GM19035 (cell line): ENCODE measurements at regions not wholly inside any gene's neighbourhood (a gene's known extent, or its start where the extent isn't known, plus 50 kb on each side); places are given as distances from the start of the nearest gene placed in this dataset.

Experiments
- ATAC-seq: cut with Tn5 transposase; IDR thresholded peaks from one replicate; pipeline ENCODE4 v1.9.1; 2021; ENCODE audit not compliant: unreplicated experiment

- no peak for ATAC-seq
Measured at GRCh38 chr2:219766658-219767057, 139.2 kb downstream of the SLC4A3 start.

DNA sequence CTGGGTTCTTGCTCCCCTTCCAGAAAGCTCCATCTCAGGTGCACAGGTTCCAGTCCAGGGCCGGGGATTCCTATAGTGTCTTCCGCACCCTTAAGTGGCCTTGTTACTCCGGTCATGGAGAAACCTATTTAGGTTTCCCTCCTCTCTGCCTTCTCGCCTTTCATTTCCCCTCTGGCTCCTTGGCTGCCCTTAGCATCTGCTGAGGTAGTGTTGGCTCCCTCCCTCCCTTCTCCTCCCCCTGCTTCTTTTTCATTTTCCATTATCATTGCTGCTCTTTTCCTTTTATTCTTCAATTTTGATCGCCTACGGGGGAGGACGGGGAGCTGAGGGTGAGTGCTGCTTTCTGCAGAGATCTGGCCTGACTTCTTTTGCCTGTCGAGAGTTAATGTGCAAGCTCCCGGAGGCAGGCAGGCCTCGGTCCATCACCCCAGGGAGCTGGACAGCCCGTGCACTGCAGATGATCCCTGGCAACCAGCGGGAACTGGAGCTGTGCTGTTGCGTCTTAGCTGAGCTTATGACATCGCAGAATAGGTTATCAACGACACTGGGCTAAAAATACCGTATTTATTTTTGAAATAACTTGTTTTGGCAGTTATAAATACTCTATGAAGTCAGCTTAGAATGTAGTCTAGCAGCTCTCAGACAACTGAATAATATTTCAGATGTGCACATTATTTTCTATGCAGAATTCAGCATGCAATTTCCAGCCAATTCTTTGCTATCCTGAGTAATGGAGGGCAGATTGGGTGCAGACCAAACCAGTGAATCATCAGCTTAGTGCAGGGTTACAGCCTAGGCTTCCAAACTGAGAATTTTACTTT lies 141.9 kb downstream of the SLC4A3 start:
- ATAC-seq: no peak

DNA sequence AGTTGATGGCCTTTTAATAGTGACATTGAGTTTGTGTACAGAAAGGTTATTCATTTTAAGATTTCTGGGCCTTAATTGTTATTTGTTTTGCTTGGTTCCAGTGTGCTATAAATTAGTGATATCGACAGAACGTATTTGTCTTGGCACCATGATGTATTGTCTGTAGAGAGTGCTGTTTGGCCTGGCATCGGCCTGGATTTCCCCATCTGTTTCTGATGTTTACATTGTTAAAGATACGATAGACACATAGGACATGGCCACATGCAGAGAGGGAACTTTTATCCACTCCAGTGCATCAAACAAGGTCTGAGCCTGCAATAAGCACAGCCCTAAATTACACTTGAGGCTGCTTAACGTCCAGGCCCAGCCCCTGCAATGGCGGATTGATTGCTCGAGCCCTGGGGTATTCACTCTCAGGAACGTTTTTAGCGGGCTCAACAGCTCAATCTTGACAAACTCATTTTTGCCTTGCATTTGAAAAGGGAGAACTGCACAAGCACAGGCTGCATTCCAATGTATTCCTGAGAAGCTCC lies 144.7 kb downstream of the SLC4A3 start:
- no peak for ATAC-seq

DNA sequence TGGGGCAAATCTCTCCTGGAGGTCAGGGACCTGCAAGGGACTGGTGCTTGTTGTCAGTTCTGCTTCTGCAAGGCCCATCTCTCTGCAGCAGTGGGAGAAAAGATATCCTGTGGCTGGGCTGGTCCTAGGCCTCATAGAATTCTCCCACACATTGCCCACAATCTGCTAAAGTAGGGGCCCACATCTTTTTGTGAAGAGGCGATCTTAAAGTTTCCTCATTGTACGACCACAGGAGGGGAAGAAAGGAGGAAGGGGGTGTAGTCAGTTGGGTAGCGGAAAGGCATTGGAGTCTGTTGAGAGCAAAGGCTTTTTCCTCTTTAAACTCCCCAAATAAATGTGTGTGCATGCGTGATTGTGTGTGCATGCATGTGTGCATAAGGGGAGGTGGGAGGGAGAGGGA lies 145.3 kb downstream of the SLC4A3 start:
- ATAC-seq: no peak

DNA sequence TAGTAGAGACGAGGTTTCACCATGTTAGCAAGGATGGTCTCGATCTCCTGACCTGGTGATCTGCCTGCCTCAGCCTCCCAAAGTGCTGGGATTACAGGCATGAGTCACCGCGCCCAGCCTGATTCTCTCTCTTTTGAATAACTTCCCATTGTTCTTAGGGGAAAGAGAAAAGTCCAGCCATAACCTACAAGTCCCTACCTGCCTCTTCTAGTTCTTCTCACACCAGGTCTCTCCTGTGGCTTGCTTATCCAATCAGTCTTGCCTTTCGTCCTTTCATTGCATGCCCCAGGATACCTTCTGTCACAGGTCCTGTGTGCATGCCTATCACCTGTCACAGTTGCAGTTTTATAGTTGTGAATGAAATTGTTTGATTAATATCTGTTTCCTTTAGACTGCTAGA lies 148.1 kb downstream of the SLC4A3 start:
- no peak for ATAC-seq

GRCh38 chr2:219777388-219777787 lies 150.0 kb downstream of the SLC4A3 start:
- ATAC-seq: no peak

- ATAC-seq: no peak
Measured at GRCh38 chr2:219778189-219778588, 150.8 kb downstream of the SLC4A3 start.

GRCh38 chr2:219782737-219783348 lies 155.4 kb downstream of the SLC4A3 start:
- no peak for ATAC-seq

DNA sequence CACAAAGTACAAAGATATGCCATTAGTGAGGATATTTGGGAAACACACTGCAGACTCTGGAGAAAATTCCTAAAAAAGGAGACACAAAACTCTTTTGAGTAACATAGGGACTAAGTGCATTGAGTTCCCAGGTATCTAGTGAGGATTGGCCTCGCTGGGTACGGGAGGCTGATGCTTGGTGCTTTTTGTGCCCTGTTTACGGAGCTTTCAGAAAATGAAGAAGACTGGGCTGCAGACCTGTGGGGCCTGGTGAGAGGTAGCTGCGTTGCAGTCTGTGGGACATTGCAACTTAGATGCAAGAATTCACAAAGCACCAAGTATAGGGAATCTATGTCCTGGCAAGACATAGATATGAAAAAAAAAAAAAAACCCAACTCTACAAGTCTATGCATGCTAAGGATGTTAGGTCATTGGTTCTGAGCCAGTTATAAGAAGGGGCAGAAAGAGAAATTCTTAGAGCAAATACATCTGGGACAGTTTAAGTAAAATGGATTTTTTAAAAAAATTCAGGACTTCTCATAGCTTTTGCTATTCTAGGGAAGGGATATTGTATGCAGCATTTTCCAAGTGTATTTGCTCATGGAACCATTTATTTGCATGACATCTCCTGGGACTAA lies 156.0 kb downstream of the SLC4A3 start:
- ATAC-seq: no peak

DNA sequence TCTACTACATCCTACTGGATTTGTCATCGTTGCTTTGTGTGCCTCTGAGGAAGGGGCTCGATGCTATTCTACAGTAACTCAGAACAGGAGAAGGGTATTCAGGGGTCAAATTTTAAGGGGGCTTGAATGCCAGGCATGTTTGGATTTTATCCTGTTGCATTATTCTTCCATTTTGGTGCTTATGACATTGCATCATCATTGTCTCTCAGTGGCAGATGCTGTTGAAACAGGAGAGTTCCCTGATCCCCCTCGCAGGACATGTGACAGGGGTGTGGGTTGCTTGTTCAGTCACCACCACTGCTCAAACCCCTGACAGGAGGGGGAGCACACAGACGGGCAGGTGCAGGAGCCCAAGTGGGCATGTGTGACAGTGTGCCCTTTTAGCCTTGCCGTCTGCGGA lies 156.7 kb downstream of the SLC4A3 start:
- ATAC-seq: no peak

- no peak for ATAC-seq
Measured at GRCh38 chr2:219789476-219789875, 162.0 kb downstream of the SLC4A3 start.

- ATAC-seq: no peak
Measured at GRCh38 chr2:219792446-219792845, 165.0 kb downstream of the SLC4A3 start.

- no peak for ATAC-seq
Measured at GRCh38 chr2:219798430-219798829, 171.0 kb downstream of the SLC4A3 start.

DNA sequence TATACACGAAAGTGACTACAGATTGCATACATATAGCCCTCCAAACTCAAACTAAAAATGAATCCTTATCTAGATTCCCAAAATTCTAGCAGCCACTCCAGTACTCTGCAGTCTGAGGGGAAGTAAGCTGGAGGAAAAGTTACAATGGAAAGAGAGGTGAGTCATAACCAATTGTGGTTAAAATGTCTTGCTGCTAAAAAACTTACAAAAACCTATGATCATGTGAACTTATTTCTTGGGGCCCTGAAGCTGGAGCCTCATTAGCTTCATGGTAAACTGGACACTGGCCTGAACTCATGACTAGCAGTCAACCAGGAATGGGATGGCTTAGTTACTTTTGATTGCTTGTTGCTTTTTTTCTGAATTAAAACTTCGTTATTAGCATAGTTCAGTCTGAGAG lies 175.9 kb downstream of the SLC4A3 start:
- ATAC-seq: no peak

GRCh38 chr2:219810895-219811294 lies 183.5 kb downstream of the SLC4A3 start:
- no peak for ATAC-seq

- no peak for ATAC-seq
Measured at GRCh38 chr2:219812672-219813071, 185.2 kb downstream of the SLC4A3 start.

GRCh38 chr2:219820767-219821166 lies 193.3 kb downstream of the SLC4A3 start:
- ATAC-seq: no peak

GRCh38 chr2:219823574-219823973 lies 196.1 kb downstream of the SLC4A3 start:
- ATAC-seq: no peak

DNA sequence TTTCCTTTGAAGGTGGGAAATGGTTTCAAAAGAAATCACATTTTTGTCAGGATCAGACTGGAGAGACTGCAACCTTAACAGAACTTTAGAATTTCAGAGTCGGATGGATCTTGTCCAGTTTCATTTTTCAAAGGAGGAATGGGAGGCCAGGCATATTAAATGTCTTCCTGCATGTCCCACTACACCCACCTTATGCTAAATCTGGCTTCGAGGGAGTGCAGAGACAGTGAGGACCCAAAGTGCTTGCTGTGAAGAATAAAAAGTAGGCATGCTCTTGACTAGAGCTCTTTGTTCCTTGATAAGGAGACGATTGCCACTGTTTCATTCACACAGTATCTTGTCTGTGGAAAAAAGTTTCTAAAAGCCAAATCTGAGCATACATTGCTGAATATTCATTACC lies 197.6 kb downstream of the SLC4A3 start:
- ATAC-seq: no peak

DNA sequence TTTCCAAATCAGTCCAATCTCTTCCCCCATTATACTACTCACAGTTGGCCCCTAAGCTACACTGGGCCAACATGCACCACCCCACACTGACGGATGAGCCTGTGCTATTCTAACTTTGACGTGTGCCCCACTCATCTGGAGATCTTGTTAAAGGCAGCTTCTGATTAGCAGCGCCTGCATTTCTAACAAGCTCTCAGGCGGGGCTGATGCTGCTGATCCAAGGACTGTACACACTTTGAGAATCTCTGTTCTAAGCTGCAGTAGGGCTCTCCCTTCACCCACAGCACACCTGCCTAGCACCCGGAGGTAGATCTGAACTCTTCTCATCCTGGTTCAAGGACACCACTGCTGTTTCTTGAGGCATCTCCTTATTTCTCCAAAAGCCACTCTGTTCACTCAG lies 200.7 kb downstream of the SLC4A3 start:
- no peak for ATAC-seq

DNA sequence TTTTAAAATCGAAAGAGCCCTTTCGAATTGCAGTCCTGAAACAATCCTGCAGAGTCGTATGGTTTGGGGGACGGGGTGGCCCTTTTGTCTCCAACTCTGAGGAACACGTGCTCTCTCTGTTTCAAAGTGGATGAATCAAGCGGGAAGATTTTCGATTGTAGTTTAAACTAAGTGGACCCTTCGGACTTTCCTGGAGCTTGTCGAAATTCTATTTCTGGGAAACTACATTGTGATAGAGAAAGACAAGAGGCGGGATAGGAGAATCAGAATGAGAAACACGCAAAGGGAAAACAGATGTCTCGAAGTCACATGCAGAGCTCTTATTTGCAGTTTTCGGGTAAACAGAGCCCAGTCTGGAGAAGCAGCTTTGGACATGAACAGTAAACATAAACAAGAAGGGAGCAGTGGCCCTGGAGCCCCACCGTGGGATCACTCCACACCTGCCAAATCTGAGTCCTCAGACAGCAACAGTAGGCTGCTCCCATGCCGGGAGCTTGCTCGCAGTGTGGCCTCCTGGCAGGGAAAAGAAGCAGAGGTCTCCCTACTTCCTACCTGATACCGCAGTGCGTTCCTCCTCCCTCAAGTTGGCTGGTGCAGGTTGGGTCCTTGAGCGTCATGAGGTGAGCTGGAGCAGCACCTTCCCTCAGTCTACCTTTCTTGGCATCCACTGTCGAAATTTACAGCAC lies 202.4 kb downstream of the SLC4A3 start:
- ATAC-seq: no peak
